Tibial nerve (tissue), 4 donors: ENCODE measurements at regions not wholly inside any gene's neighbourhood (a gene's known extent, or its start where the extent isn't known, plus 50 kb on each side); places are given as distances from the start of the nearest gene placed in this dataset.

Experiments used
- DNase-seq, 2 donors: peaks; one replicate each; pipeline ENCODE4 v3.0.0-alpha.2; 2019; ENCODE audit warnings: low spot score in 2 of 2
- H3K27ac ChIP-seq, 4 donors: fragments of 200-600 bp; sonication (generic) in 3 of 4; one replicate each; pipeline ENCODE4 v1.5.1; 2017 to 2019; ENCODE audit warnings: mild to moderate bottlenecking in 1 of 4
- H3K27me3 ChIP-seq, 2 donors: fragments of 200-600 bp; sonication (generic) in 1 of 2; one replicate each; pipeline versions ENCODE4 v1.5.1 to v1.6.0; 2017 to 2019
- H3K36me3 ChIP-seq, 3 donors: fragments of 200-600 bp; sonication (generic); one replicate each; pipeline ENCODE4 v1.5.1; 2018 to 2019
- H3K4me1 ChIP-seq, 4 donors: fragments of 200-600 bp; sonication (generic) in 3 of 4; one replicate each; pipeline ENCODE4 v1.5.1; 2017 to 2019
- H3K4me3 ChIP-seq, 4 donors: fragments of 200-600 bp; sonication (generic) in 3 of 4; one replicate each; pipeline ENCODE4 v1.5.1; 2017 to 2019; ENCODE audit warnings: mild to moderate bottlenecking in 1 of 4, moderate library complexity in 1 of 4
- H3K9me3 ChIP-seq, 4 donors: fragments of 200-600 bp; sonication (generic) in 3 of 4; one replicate each; pipeline ENCODE4 v1.5.1; 2017 to 2019
- EP300 ChIP-seq, 2 donors: sonication (generic); formaldehyde crosslinking; IDR thresholded peaks; one replicate each; pipeline ENCODE4 v1.6.1; 2017; ENCODE audit warnings: antibody characterized with exemption in 2 of 2, mild to moderate bottlenecking in 1 of 2
- POLR2A ChIP-seq, 2 donors: fragments of 450-650 bp; IDR thresholded peaks; one replicate each; pipeline ENCODE4 v1.6.1; 2017; ENCODE audit warnings: antibody characterized with exemption in 2 of 2, mild to moderate bottlenecking in 2 of 2, moderate library complexity in 2 of 2
- WGBS, 2 donors: methylation state at CpG; one replicate each; pipeline ENCODE4 v1.1.5; 2018; 5-methylcytosine and 5-hydroxymethylcytosine counted together
- TF ChIP-seq, protein P1 (sequence below), 5 experiments: fragments of 200-600 bp in 3 of 5; fragments of 450-650 bp in 2 of 5; sonication (generic) in 3 of 5; IDR thresholded peaks; one replicate each; pipeline ENCODE4 v1.5.1; 2016 to 2019; ENCODE audit warnings: antibody characterized with exemption in 5 of 5, mild to moderate bottlenecking in 3 of 5, moderate library complexity in 2 of 5

DNA sequence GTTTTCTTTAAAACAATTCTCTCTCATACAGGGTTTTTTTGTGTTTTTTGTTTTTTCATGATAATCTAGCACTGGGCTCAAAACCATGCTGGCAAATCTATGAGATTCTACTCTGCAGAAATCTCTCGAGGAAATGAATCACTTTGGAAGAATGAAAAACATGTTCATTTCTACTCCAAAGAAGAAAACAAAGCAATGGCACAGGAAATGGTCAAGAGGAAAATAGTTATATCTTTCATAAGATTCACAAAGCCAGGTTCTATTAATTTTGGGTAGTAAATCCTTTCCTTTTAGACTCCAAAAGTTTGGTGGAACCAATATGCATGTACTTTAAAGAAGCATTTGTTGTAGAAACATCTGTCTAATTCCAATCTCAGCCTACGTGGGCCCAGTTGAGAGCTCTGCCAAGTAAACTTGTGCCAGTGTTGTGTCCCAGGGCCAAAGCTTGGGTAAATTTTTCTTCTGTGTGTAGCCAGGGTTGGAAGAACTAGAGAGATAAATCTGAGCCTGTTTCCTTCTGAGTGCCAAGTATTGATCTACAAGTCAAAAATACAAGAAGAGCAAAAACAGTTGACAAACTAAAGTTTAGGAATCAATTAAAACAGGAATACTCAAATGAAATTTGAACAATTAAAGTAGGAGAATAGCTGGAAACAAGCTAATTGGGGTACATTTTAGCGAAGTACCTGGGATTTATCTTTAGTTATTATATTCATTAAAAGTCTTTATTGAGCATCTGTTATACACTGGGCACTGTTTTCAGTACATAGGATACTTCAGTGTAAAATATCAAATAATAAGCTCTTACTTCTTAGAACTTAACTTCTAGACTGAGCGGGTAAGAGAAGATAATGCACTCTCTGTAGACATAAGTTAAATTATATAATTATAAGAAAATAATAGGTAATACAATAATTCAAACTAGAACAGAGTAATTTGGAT is 657.5 kb upstream of the NECTIN3 start:
- H3K4me3 ChIP-seq, result no peak overlapping the region
- WGBS, 2 donors, result 51 to 53% methylated on average over 4 of the region's 4 CpGs

GRCh38 chr3:110414855-110415254 is 656.8 kb upstream of the NECTIN3 start:
- H3K9me3 ChIP-seq, result no peaks in the 10 kb centered on the region
- H3K36me3 ChIP-seq, result no peaks in the 10 kb centered on the region
- H3K4me1 ChIP-seq, result peaks cover 0 to 14% (median 2%) of the 10 kb centered on the region in 4 donors
- H3K4me3 ChIP-seq, result no peak overlapping the region
- TF ChIP-seq POLR2A (IDR thresholded peaks at IDR 0.05) (no peak), EP300 (IDR thresholded peaks at IDR 0.05) (no peak)
- WGBS, 2 donors, result 59 to 73% methylated on average over 3 of the region's 3 CpGs
- no peak for DNase-seq
- H3K27me3 ChIP-seq, result no peaks in the 10 kb centered on the region
- peak overlapping the region in 2 of 4 donors; percentile 61 to 73 for H3K27ac ChIP-seq

More for the DNA sequence above, 657.5 kb upstream of the NECTIN3 start:
- Histone ChIP-seq H3K27ac (peak overlapping the region in 3 of 4 donors; percentile 22 to 73 (median 61)), H3K36me3 (no peaks in the 10 kb centered on the region), H3K9me3 (no peaks in the 10 kb centered on the region), H3K4me1 (peaks cover 0 to 13% (median 2%) of the 10 kb centered on the region in 4 donors), H3K27me3 (no peaks in the 10 kb centered on the region)
- no peak for DNase-seq
- TF ChIP-seq EP300 (IDR thresholded peaks at IDR 0.05) (no peak), POLR2A (IDR thresholded peaks at IDR 0.05) (no peak)
- TF ChIP-seq, protein P1, sequence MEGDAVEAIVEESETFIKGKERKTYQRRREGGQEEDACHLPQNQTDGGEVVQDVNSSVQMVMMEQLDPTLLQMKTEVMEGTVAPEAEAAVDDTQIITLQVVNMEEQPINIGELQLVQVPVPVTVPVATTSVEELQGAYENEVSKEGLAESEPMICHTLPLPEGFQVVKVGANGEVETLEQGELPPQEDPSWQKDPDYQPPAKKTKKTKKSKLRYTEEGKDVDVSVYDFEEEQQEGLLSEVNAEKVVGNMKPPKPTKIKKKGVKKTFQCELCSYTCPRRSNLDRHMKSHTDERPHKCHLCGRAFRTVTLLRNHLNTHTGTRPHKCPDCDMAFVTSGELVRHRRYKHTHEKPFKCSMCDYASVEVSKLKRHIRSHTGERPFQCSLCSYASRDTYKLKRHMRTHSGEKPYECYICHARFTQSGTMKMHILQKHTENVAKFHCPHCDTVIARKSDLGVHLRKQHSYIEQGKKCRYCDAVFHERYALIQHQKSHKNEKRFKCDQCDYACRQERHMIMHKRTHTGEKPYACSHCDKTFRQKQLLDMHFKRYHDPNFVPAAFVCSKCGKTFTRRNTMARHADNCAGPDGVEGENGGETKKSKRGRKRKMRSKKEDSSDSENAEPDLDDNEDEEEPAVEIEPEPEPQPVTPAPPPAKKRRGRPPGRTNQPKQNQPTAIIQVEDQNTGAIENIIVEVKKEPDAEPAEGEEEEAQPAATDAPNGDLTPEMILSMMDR (IDR thresholded peaks at IDR 0.05), result no peak

DNA sequence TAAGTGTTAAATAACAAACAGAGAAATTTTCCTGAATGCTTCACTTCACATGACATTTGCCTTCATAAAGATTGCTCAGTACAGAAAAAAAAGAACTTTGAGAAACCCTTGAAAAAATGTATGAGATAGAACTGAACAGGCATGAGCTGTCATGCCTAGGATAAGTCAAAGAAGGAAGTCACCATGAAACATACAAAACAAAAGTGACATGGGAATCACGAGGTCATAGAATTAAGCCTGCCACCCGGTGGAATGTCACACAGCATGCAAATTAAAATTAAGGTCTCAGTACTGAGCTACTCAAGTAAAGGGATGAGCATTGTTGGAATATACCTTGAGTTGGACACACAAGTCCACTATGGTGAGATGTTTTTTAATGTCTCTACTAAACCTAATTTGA is 652.5 kb upstream of the NECTIN3 start:
- Histone ChIP-seq H3K9me3 (no peaks in the 10 kb centered on the region), H3K27me3 (no peaks in the 10 kb centered on the region), H3K4me3 (no peak overlapping the region), H3K27ac (no peak overlapping the region), H3K4me1 (peaks cover 0 to 14% (median under 1%) of the 10 kb centered on the region in 4 donors), H3K36me3 (no peaks in the 10 kb centered on the region)
- DNase-seq, result no peak
- TF ChIP-seq, protein P1 (IDR thresholded peaks at IDR 0.05), result no peak
- TF ChIP-seq POLR2A (IDR thresholded peaks at IDR 0.05) (no peak), EP300 (IDR thresholded peaks at IDR 0.05) (no peak)
- WGBS, 2 donors, result 63 to 70% methylated on average over 2 of the region's 2 CpGs

DNA sequence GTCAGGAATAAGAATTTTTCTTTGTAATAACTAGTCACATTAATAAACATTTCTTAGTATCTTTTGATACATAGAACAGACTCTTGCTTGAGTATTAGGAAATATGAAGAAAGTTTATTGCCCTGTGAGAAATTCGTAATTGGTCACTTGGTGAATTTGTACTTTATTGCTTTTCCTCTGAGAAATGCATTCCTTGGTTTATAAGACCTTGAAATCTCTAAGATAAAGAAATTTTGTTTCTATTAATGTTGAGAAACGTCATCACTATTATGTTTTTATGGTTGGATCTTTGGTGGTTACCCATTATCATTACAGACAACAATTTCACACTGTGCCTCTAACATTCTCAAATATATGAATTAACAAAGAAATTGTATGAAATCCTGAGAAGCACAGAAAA is 652.0 kb upstream of the NECTIN3 start:
- H3K27me3 ChIP-seq, result no peaks in the 10 kb centered on the region
- H3K27ac ChIP-seq, result no peak overlapping the region
- peaks cover 0 to 10% (median 0%) of the 10 kb centered on the region in 4 donors for H3K4me1 ChIP-seq
- TF ChIP-seq EP300 (IDR thresholded peaks at IDR 0.05), result no peak
- TF ChIP-seq, protein P1 (IDR thresholded peaks at IDR 0.05), result no peak
- H3K36me3 ChIP-seq, result no peaks in the 10 kb centered on the region
- H3K9me3 ChIP-seq, result no peaks in the 10 kb centered on the region
- 48 to 55% methylated on average over 2 of the region's 2 CpGs for WGBS, 2 donors
- H3K4me3 ChIP-seq, result no peak overlapping the region
- no peak for DNase-seq

DNA sequence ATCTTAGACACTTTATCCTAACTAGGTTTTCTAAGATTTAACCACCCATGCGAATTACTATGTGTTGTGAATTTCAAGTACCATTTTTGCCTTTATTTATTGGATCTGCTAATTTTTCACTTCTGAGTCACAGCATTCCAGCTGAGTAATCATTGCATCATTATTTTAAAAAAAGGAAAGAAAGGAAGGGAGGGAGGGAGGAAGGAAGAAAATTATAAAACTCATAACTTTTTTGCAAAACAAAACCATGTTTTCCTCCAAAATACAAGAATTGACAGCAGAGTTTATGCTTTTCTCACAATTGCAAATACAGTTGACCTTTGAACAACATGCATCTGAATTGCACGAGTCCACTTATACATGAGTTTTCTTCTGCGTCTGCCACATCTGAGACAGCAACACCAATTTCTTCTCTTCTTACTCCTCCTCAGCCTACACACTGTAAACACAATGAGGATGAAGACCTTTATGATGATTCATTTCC is 651.4 kb upstream of the NECTIN3 start:
- TF ChIP-seq EP300 (IDR thresholded peaks at IDR 0.05) (peak in 1 of 2 donors; percentile 28), POLR2A (IDR thresholded peaks at IDR 0.05) (no peak)
- no peaks in the 10 kb centered on the region for H3K9me3 ChIP-seq
- H3K27me3 ChIP-seq, result no peaks in the 10 kb centered on the region
- H3K27ac ChIP-seq, result peak overlapping the region in 1 of 4 donors; percentile 13
- H3K36me3 ChIP-seq, result no peaks in the 10 kb centered on the region
- no peak for DNase-seq
- WGBS, 2 donors, result 28 to 34% methylated on average over 3 of the region's 3 CpGs
- no peak overlapping the region for H3K4me3 ChIP-seq
- H3K4me1 ChIP-seq, result peaks cover 0 to 7% (median 0%) of the 10 kb centered on the region in 4 donors

DNA sequence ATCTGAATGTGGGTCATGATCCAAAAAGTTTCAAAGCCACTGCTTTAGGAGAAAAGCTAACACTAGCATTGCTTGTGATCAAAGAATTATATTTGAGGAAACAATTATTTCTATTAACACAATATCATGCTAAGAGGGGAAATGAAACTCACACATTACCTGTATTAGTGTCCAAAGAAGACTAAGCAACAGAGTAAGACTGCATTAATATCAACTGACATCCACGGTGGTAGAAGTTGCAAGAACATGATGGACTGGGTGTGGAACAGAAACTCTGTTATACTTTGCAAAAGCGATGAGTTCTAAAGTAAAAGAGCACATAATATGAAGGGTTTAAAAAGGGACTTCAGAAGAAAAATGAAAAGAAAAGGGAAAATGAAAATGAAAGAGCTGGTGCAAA is 648.3 kb upstream of the NECTIN3 start:
- WGBS, 2 donors, result 96 to 99% methylated on average over 2 of the region's 2 CpGs
- no peak overlapping the region for H3K4me3 ChIP-seq
- no peaks in the 10 kb centered on the region for H3K27me3 ChIP-seq
- no peak for TF ChIP-seq POLR2A (IDR thresholded peaks at IDR 0.05)
- no peak for TF ChIP-seq EP300 (IDR thresholded peaks at IDR 0.05)
- TF ChIP-seq, protein P1 (IDR thresholded peaks at IDR 0.05), result no peak
- H3K4me1 ChIP-seq, result peaks cover 0 to 7% (median 0%) of the 10 kb centered on the region in 4 donors
- no peaks in the 10 kb centered on the region for H3K36me3 ChIP-seq
- H3K9me3 ChIP-seq, result no peaks in the 10 kb centered on the region
- no peak for DNase-seq
- H3K27ac ChIP-seq, result no peak overlapping the region
